SK-N-MC (cell line): ENCODE measurements at regions not wholly inside any gene's neighbourhood (a gene's known extent, or its start where the extent isn't known, plus 50 kb on each side); places are given as distances from the start of the nearest gene placed in this dataset.

Source experiments
- EZH2 ChIP-seq: fragments of 200-600 bp; sonication (generic); IDR thresholded peaks from one replicate; pipeline ENCODE4 v1.6.1; 2017; ENCODE audit warnings: antibody characterized with exemption
- FOXP2 ChIP-seq: optimal IDR thresholded peaks from 2 replicates; pipeline ENCODE3; 2011; ENCODE audit warnings: mild to moderate bottlenecking, moderate library complexity; ENCODE audit not compliant: insufficient read depth; ENCODE audit errors: extremely low read length, control extremely low read depth
- POLR2AphosphoS5 ChIP-seq: IDR thresholded peaks from 2 replicates; pipeline ENCODE4 v1.6.1; 2012; ENCODE audit warnings: mild to moderate bottlenecking, low read depth, low read length, borderline replicate concordance

DNA sequence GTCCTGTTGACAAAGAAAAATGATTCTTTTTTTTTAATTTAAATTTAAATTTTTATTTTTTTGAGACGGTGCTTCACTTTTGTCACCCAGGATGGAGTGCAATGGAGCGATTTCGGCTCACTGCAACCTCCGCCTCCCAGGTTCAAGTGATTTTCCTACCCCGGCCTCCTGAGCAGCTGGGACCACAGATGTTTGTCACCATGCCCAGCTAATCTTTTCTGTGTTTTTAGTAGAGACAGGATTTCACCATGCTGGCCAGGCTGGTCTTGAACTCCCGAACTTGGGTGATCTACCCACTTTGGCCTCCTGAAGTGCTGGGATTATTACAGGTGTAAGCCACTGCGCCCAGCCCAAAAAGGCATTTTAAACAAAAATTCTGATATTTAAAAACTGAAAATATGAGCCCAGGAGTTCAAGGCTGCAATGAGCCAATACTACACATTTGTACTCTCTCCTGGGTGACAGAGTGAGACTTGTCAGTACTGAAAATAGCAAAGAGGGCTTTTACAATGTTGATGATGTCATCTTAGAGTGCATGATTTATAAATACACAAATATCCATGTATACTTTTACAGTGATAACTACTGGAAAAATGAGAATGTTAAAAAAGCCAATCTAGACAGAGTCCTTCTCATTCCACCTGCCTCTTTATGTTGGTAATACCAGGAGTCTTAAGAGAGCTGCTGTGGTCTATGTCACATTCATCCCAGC lies 56.0 kb upstream of the STUM start:
- TF ChIP-seq EZH2 (no peak), POLR2AphosphoS5 (no peak), FOXP2 (no peak)
